ENCODE measurements at regions not wholly inside any gene's neighbourhood (a gene's known extent, or its start where the extent isn't known, plus 50 kb on each side); places are given as distances from the start of the nearest gene placed in this dataset.
"Not testable (repeated sequence)": the region's sequence is repeated elsewhere in the genome, so short reads cannot be mapped to it uniquely, and the experiment has no call there.

- H3K4me3 ChIP-seq (ENCODE audit: low read length): no peak overlapping the region
- TF ChIP-seq, protein P1, sequence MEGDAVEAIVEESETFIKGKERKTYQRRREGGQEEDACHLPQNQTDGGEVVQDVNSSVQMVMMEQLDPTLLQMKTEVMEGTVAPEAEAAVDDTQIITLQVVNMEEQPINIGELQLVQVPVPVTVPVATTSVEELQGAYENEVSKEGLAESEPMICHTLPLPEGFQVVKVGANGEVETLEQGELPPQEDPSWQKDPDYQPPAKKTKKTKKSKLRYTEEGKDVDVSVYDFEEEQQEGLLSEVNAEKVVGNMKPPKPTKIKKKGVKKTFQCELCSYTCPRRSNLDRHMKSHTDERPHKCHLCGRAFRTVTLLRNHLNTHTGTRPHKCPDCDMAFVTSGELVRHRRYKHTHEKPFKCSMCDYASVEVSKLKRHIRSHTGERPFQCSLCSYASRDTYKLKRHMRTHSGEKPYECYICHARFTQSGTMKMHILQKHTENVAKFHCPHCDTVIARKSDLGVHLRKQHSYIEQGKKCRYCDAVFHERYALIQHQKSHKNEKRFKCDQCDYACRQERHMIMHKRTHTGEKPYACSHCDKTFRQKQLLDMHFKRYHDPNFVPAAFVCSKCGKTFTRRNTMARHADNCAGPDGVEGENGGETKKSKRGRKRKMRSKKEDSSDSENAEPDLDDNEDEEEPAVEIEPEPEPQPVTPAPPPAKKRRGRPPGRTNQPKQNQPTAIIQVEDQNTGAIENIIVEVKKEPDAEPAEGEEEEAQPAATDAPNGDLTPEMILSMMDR (IDR thresholded peaks at IDR 0.05; ENCODE audit: insufficient read depth, low read depth, low read length, missing control alignments): no peak
- DNase-seq (ENCODE audit: low read depth): no peak
Observed at GRCh38 chr6:135604035-135604860, 106.7 kb upstream of the AHI1 start.

DNA sequence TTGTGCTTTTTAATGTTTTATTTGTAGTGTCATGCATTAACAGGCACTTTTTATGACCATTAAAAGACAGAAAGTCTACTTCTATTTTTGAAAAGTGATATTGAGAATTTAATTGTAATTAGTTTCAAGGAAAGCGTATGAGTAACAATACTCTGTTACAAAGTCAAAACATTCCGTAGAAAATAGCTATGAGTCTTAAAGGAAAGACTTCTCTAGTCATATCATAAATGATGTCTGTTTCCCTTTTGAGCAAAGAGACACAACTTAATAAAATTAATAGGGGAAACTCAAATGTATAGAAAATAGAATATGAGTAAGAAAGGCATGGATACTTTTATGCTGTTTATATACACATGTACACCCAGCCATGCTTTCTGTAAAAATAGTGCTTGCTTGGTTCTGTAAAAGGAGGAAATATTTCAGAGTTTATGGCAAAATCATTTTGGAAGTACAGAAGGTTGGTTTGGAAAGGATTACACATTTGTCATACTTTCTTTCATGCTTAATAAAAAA, 107.8 kb upstream of the AHI1 start:
- no peak overlapping the region for H3K4me3 ChIP-seq (ENCODE audit: low read length)
- no peak for DNase-seq (ENCODE audit: low read depth)
- TF ChIP-seq, protein P1 (IDR thresholded peaks at IDR 0.05; ENCODE audit: insufficient read depth, low read depth, low read length, missing control alignments): no peak

- TF ChIP-seq, protein P1 (IDR thresholded peaks at IDR 0.05; ENCODE audit: insufficient read depth, low read depth, low read length, missing control alignments): no peak
- DNase-seq (ENCODE audit: low read depth): no peak
- no peak overlapping the region for H3K4me3 ChIP-seq (ENCODE audit: low read length)
Observed at GRCh38 chr6:135606392-135606791, 108.9 kb upstream of the AHI1 start.

DNA sequence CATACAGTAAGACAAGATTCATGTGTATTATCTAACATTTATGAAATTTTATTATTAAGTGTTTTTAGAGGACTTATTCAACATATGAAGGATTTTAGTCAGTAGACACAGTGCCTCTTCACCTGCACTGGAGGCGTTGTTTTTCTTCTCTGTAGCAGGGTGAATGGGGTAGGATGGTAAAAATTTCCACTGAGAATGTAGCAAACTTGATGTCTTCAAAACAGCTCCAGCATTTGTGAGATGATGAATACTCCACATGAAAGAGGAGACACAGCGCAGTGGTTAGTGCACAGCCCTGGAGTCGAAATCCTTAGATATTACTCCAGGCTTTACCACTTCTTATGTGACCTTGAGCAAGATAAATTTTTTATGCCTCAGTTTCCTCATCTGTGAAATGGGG, 110.5 kb upstream of the AHI1 start:
- no peak overlapping the region for H3K4me3 ChIP-seq (ENCODE audit: low read length)
- DNase-seq (ENCODE audit: low read depth): no peak
- TF ChIP-seq, protein P1 (IDR thresholded peaks at IDR 0.05; ENCODE audit: insufficient read depth, low read depth, low read length, missing control alignments): no peak

DNA sequence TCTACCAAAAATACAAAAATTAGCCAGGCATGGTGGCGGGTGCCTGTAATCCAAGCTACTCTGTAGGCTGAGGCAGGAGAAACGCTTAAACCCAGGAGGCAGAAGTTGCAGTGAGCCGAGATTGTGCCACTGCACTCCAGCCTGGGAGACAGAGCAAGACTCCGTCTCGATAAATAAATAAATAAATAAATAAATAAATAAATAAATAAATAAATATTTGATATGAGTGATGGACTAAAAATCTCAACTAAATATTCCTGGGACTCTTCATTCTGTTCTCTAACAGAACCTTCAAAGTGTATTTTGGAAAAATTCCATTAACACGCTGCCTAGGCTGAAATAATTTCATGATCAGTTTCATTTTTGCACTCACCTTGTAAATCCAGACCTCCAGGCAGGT, 112.7 kb upstream of the AHI1 start:
- not testable (repeated sequence) for H3K4me3 ChIP-seq (ENCODE audit: low read length); DNase-seq (ENCODE audit: low read depth)

GRCh38 chr6:135616655-135617054, 119.1 kb upstream of the AHI1 start:
- H3K4me3 ChIP-seq (ENCODE audit: low read length): no peak overlapping the region
- no peak for DNase-seq (ENCODE audit: low read depth)
- TF ChIP-seq, protein P1 (IDR thresholded peaks at IDR 0.05; ENCODE audit: insufficient read depth, low read depth, low read length, missing control alignments): no peak

GRCh38 chr6:135617222-135617621, 119.7 kb upstream of the AHI1 start:
- no peak overlapping the region for H3K4me3 ChIP-seq (ENCODE audit: low read length)
- TF ChIP-seq, protein P1 (IDR thresholded peaks at IDR 0.05; ENCODE audit: insufficient read depth, low read depth, low read length, missing control alignments): no peak
- no peak for DNase-seq (ENCODE audit: low read depth)

All from epithelial cell of esophagus (primary cell).